GM18867 (cell line): ENCODE measurements at regions not wholly inside any gene's neighbourhood (a gene's known extent, or its start where the extent isn't known, plus 50 kb on each side); places are given as distances from the start of the nearest gene placed in this dataset.

Experiments used
- ATAC-seq: cut with Tn5 transposase; IDR thresholded peaks from one replicate; pipeline ENCODE4 v1.9.1; 2021; ENCODE audit warnings: mild to moderate bottlenecking, moderate library complexity; ENCODE audit not compliant: unreplicated experiment

DNA sequence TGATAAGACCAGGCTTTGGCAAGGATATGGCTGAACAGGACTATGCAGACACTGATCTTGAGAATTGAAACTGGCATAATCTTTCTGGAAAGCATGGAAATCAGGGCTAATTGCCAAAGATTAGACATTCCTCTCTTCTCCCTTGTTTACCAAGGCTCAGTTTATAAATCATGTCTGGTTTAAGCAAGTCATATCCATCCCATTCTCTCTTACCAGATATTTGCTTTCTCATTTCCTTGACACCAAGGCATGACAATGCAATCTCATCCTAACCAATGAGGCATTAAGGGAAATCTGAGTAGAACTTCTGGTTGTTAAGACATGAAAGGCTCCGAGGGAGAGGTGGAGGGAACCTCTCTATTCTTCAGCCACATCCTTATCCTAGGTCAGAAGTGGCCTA, 110.3 kb upstream of the CEP85L start:
- ATAC-seq = no peak

DNA sequence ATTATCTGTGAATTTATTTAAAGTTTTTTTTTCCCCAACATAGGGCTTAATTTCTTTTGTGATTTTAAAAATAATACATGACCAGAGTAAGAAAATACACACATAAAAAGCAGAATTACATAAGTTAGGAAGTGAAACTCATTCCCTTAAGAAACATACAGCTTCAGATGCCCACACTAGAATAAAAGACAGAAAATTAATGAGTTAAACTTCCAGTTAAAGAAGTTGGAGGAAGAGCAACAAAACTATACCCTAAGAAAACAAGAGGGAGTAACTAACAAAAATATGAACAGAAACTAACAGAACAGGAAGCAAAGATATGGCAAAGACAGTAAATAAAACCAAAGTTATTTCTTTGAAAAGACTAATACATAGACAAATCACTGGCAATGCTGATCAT, 107.6 kb upstream of the CEP85L start:
- ATAC-seq = no peak

DNA sequence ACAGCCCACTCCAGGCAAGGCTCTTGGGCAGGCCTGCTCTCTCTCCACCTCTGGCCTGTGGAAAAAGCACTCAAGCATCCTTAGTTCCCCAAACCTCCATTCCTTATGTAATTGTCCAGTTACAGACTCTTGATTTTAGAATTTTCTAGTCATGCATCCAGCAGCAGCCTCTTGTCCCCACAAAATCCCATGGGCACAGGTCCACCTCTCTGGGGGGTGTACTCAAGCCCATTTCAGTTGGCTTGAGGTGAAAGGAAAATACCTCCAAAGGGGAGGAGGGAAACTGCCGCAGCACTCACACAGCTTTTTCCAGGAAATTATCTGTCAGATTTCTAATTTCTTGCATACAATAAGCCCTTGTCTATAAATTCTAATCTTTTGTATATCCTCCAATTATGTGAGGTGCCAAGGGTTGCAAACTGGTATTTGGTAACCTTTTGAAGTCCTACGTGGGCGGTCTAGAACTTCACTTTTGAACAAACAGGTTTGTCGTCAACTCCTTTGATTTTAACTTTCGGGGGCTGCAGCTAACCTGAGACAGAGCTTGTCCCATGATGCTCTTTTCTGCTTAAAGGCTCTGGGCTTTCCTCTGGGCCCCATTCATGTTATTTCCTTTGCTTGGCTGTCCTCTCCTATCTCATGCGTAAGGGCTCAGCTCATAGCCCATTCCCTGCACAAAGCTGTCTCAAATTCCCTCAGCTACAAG, 104.7 kb upstream of the CEP85L start:
- ATAC-seq = no peak

DNA sequence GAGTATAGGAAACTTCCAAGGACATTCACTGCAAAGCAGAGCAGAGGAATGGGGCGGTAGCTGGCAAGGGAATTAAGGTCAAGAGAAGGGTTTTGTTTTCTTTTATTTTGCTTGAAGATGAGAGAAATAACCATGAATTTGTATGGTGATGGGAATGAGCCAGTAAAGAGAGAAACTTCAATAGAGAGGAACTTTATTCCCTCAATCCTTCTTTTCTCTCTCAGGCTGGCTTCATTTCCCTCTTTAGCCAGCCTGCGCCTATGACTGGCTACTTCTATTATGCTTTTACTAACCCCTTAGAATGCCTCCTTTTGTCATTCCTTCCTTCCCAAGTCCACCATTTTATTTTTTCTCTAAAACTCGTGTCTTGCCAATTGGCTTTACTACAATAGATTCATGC, 101.4 kb upstream of the CEP85L start:
- ATAC-seq = no peak

- ATAC-seq = no peak
Observed at GRCh38 chr6:118751072-118751471, 99.7 kb upstream of the CEP85L start.

DNA sequence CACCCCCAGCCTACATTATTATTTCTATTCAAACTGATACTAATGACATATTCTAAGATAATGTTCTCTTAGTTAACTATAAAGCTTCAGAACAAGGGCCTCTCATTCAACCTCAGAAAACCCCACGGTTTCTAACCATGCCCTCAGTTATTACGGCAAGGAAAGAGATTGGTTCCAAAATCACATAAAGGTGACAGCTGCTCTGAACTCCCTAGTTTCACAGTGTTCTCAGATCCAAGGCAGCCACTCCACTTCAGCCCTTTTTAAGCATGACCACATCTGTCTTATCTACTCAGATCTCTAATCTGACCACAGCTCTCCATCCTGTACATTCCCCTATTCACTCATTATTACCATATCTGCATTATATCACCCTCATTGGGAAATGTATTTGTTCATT, 98.8 kb upstream of the CEP85L start:
- ATAC-seq = no peak

DNA sequence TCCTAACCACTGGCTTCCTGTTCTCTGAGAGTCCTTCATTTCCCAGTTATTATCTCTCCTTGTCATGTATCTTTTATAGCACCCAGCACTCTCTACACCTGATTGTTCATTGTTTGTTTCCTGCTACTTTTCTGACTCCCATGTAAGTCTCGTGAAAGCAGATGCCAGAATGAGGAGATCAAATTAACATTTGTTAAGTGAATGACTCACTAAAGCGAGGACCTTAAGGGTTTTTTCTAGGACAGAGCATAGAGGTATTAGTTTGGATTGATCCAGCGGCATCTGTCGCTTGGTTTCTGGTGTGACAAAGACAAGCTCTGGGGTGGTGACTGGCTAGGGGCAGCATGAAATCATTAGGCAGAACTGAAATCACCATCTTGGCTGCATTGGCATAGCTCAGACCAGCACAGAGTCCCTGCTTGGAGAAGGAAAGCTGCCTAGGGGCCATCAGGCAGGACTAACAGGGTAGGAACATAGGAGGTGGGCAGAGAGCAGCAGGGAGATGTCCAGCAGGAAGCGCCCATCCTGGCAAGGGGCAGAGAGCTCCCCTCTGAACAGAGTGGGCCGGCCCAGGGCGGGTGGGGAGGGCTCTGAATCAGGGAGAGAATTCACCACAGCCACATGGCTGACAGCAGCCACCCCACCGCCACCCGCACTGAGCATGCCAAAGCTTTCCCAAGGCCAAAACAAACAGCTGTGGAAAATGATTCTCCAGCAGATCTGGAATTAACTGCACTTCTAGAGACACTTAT, 97.1 kb upstream of the CEP85L start:
- no peak for ATAC-seq

GRCh38 chr6:118746825-118747174, 95.4 kb upstream of the CEP85L start:
- ATAC-seq = no peak

DNA sequence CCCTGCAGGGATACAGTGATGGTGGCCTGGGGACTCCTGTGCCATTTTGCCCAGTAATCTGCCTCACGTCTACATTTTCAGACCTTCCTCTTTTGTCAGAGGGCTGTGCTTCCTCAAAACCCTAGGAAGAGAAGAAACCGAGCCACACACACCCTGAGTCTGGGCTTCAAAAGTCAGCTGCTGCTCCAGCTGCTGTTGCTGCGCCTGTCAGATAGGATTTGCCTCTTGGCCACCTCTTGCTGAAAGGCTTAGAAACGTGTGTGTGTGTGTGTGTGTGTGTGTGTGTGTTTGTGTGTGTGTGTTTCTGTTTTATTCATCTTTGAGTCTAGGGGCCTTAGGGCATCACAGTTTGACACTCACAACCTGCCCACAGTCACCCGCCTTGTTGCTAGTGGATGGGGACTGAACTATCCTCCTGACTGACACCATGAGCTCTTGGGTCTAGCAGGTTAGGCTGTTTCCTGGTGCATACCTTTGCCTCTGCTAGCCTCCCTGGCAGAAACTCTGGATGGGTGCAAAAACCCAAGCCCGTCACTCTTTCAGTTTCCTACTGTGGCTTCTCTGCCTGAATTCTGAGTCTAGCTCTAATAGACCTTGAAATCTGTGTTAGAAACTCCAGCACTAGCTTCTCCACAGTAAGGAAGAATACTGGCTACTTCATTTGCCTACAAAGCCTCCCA, 94.9 kb upstream of the CEP85L start:
- no peak for ATAC-seq

GRCh38 chr6:118745156-118745555, 93.8 kb upstream of the CEP85L start:
- no peak for ATAC-seq

GRCh38 chr6:118744261-118744941, 93.0 kb upstream of the CEP85L start:
- no peak for ATAC-seq

GRCh38 chr6:118743746-118744145, 92.4 kb upstream of the CEP85L start:
- no peak for ATAC-seq

DNA sequence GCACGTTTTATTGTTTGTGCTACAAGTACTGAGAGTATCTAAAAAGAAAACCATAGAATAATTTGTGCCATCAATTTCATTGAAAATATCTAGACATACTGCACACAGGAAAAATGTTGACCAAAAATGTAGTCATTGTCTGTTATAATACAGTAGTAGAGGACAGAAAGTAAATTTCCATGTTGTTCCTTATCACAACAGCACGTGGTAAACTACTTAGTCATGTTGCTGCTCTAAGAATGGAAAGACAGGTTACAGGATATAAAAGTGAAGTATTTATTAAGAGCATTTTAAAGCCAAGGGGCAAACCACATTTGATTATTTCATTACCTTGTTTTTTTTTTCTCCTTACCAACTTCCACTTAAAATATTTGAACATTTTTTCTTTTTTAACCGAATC, 89.0 kb upstream of the CEP85L start:
- ATAC-seq = no peak

DNA sequence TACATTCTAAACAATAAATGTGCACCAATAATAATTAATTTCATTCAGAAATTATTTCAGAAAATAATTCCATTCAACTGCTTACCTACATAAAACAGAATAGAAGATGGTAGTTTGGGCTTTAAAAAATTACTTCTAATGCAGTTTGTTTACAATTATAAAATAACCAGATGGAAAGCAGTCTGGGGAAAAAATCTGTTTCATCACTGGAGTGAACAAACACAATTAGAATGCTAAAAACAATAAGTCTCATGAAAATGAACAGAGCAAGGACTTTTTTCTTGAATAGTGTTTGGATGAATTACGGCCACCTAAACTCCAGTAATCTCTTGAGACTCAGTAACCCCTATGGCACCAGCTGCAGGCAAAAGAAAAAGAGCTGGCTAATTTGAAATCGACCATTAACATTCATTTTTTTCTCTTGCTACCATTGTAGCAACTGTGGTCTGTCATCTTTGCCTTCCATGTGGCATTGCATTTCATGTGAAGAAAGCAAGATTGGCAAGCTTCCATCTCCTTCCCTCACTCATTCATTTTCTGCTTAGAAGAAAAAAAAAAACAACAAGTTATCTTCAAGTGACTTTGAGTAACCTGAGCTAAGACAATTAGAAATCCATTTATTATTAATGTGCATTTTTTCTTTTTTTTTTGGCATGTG, 88.4 kb upstream of the CEP85L start:
- no peak for ATAC-seq

DNA sequence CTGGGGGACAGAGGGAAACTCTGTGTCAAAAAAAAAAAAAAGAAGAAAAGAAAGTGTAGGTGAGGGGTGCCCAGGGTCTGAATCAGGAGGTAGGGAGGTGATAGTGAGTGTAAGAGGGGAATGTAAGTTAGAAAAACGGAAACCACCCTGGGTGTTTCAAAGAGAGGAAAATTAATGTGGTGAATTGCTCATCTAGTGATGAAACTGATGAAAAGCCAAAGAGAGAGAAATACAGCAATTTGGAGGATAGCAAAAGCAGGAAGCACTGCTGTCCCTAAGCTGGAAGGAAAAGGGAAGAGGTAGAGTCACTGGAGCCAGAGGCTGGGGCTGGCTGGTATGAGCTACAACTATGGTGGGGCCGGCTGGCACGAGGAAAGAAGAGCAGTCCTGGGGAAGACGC, 85.0 kb upstream of the CEP85L start:
- no peak for ATAC-seq

- ATAC-seq = no peak
Observed at GRCh38 chr6:118735320-118735719, 83.9 kb upstream of the CEP85L start.

- no peak for ATAC-seq
Observed at GRCh38 chr6:118725944-118726343, 74.6 kb upstream of the CEP85L start.

GRCh38 chr6:118724211-118724610, 72.8 kb upstream of the CEP85L start:
- ATAC-seq = peak; percentile 94

DNA sequence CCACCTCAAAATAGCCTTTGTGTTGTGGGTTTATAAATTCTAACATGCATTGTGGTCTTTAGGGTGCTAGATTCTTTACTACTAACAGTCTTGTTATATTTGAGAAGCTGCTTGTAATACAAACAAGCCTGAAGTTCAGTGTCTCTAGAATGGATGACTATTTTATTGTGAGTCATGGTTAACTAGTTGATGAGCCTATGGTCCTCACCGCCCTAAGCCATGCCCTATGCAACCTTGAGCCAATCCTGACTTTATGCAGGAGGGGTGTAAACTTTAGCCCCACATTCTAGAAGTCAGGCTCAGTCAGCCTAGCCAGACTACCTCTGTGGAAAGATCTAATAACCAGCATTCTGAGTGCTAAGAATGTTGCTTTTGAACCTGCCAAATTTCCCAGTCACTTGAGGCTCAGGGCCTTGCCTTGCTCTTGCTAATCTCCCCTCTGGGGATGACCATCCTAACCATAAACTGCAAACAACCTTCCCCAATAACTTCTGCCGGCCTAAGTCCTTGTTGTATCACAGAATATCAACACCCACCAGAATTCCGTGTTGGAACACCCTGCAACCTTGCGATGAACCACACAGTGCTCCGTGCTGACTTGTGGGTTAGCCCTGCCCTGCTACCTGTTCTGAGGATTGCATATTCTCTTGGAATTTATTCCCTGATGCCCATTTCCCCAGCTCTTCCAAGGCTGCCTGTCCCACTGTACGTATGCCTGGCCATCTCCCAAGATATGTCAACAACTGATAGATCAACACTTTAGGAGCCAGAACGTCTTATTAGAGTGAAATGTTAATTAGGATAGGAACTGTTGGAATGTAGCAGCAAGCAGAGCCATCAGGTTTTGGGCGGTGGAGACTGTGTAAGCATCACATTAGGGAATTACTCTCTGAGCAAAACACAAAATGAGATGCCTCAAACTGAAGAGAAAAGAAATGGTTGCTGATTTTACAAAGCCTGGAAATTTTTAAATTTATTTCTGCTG, 71.7 kb upstream of the CEP85L start:
- no peak for ATAC-seq

DNA sequence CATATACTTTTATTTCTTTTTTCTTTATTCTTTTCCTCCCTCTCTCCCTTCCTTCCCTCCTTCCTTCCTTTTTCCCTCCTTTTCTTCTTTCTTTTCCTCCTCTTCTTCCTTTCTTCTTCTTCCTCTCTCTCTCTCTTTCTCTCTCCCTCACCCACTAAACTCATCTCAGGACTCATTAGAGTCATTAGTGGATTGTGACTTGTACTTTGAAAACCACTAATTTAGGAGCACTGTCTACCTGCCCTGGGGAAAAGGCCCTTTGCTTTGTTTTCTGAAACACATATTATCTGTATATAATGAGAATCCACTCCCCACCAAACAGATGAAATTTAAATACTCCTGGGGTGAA, 68.7 kb upstream of the CEP85L start:
- no peak for ATAC-seq
